ENCODE measurements at regions not wholly inside any gene's neighbourhood (a gene's known extent, or its start where the extent isn't known, plus 50 kb on each side); places are given as distances from the start of the nearest gene placed in this dataset.
A peak's percentile ranks its signal among the peaks of the same experiment; 100 is the strongest.

- H3K9me3 ChIP-seq (ENCODE audit: control insufficient read depth in 5 of 5, low read length in 5 of 5), result no peaks in the 10 kb centered on the region
- H3K27me3 ChIP-seq (ENCODE audit: control insufficient read depth in 5 of 5, insufficient read depth in 4 of 5, low read length in 5 of 5), result no peaks in the 10 kb centered on the region
- H3K9ac ChIP-seq (ENCODE audit: low read length in 5 of 5), result no peak overlapping the region
- no peak overlapping the region for H3K27ac ChIP-seq (ENCODE audit: low read depth, low read length)
- no peak overlapping the region for H3K4me3 ChIP-seq (ENCODE audit: low read depth in 1 of 5, low read length in 5 of 5)
- no peaks in the 10 kb centered on the region for H3K36me3 ChIP-seq (ENCODE audit: control insufficient read depth in 5 of 5, insufficient read depth in 5 of 5, low read length in 5 of 5)
- H3K4me1 ChIP-seq (ENCODE audit: control insufficient read depth in 5 of 5, insufficient read depth in 5 of 5, low read length in 5 of 5), result peaks cover 4 to 23% (median 18%) of the 10 kb centered on the region in 5 donors
These were observed 224.7 kb upstream of the EGLN3 start for GRCh38 chr14:34175574-34175973.

- Histone ChIP-seq H3K36me3 (ENCODE audit: control insufficient read depth in 5 of 5, insufficient read depth in 5 of 5, low read length in 5 of 5) (no peaks in the 10 kb centered on the region), H3K27me3 (ENCODE audit: control insufficient read depth in 5 of 5, insufficient read depth in 4 of 5, low read length in 5 of 5) (no peaks in the 10 kb centered on the region), H3K4me1 (ENCODE audit: control insufficient read depth in 5 of 5, insufficient read depth in 5 of 5, low read length in 5 of 5) (peaks cover 4 to 23% (median 18%) of the 10 kb centered on the region in 5 donors), H3K9me3 (ENCODE audit: control insufficient read depth in 5 of 5, low read length in 5 of 5) (no peaks in the 10 kb centered on the region), H3K27ac (ENCODE audit: low read depth, low read length) (no peak overlapping the region), H3K4me3 (ENCODE audit: low read depth in 1 of 5, low read length in 5 of 5) (no peak overlapping the region), H3K9ac (ENCODE audit: low read length in 5 of 5) (no peak overlapping the region)
These were observed 224.1 kb upstream of the EGLN3 start for GRCh38 chr14:34174973-34175372.

- Histone ChIP-seq H3K9me3 (ENCODE audit: control insufficient read depth in 5 of 5, low read length in 5 of 5) (no peaks in the 10 kb centered on the region), H3K27ac (ENCODE audit: low read depth, low read length) (no peak overlapping the region), H3K9ac (ENCODE audit: low read length in 5 of 5) (no peak overlapping the region), H3K4me3 (ENCODE audit: low read depth in 1 of 5, low read length in 5 of 5) (no peak overlapping the region), H3K27me3 (ENCODE audit: control insufficient read depth in 5 of 5, insufficient read depth in 4 of 5, low read length in 5 of 5) (no peaks in the 10 kb centered on the region), H3K4me1 (ENCODE audit: control insufficient read depth in 5 of 5, insufficient read depth in 5 of 5, low read length in 5 of 5) (peaks cover 4 to 23% (median 18%) of the 10 kb centered on the region in 5 donors), H3K36me3 (ENCODE audit: control insufficient read depth in 5 of 5, insufficient read depth in 5 of 5, low read length in 5 of 5) (no peaks in the 10 kb centered on the region)
These were observed 223.0 kb upstream of the EGLN3 start for GRCh38 chr14:34173916-34174315.

GRCh38 chr14:34172550-34173368 lies 221.9 kb upstream of the EGLN3 start:
- Histone ChIP-seq H3K9ac (ENCODE audit: low read length in 5 of 5) (no peak overlapping the region), H3K27ac (ENCODE audit: low read depth, low read length) (no peak overlapping the region), H3K4me1 (ENCODE audit: control insufficient read depth in 5 of 5, insufficient read depth in 5 of 5, low read length in 5 of 5) (peaks cover 4 to 23% (median 18%) of the 10 kb centered on the region in 5 donors), H3K27me3 (ENCODE audit: control insufficient read depth in 5 of 5, insufficient read depth in 4 of 5, low read length in 5 of 5) (no peaks in the 10 kb centered on the region), H3K36me3 (ENCODE audit: control insufficient read depth in 5 of 5, insufficient read depth in 5 of 5, low read length in 5 of 5) (no peaks in the 10 kb centered on the region), H3K9me3 (ENCODE audit: control insufficient read depth in 5 of 5, low read length in 5 of 5) (no peaks in the 10 kb centered on the region), H3K4me3 (ENCODE audit: low read depth in 1 of 5, low read length in 5 of 5) (peak overlapping the region in 1 of 5 donors; percentile 13)

- Histone ChIP-seq H3K36me3 (ENCODE audit: control insufficient read depth in 5 of 5, insufficient read depth in 5 of 5, low read length in 5 of 5) (no peaks in the 10 kb centered on the region), H3K27ac (ENCODE audit: low read depth, low read length) (no peak overlapping the region), H3K9ac (ENCODE audit: low read length in 5 of 5) (no peak overlapping the region), H3K27me3 (ENCODE audit: control insufficient read depth in 5 of 5, insufficient read depth in 4 of 5, low read length in 5 of 5) (no peaks in the 10 kb centered on the region), H3K4me1 (ENCODE audit: control insufficient read depth in 5 of 5, insufficient read depth in 5 of 5, low read length in 5 of 5) (peaks cover 4 to 23% (median 18%) of the 10 kb centered on the region in 5 donors), H3K4me3 (ENCODE audit: low read depth in 1 of 5, low read length in 5 of 5) (peak overlapping the region in 1 of 5 donors; percentile 15), H3K9me3 (ENCODE audit: control insufficient read depth in 5 of 5, low read length in 5 of 5) (no peaks in the 10 kb centered on the region)
These were observed 221.2 kb upstream of the EGLN3 start for GRCh38 chr14:34172173-34172451.

GRCh38 chr14:34171431-34172172 lies 220.7 kb upstream of the EGLN3 start:
- Histone ChIP-seq H3K9ac (ENCODE audit: low read length in 5 of 5) (no peak overlapping the region), H3K4me1 (ENCODE audit: control insufficient read depth in 5 of 5, insufficient read depth in 5 of 5, low read length in 5 of 5) (peaks cover 4 to 23% (median 18%) of the 10 kb centered on the region in 5 donors), H3K4me3 (ENCODE audit: low read depth in 1 of 5, low read length in 5 of 5) (peak overlapping the region in 1 of 5 donors; percentile 15), H3K27ac (ENCODE audit: low read depth, low read length) (no peak overlapping the region), H3K27me3 (ENCODE audit: control insufficient read depth in 5 of 5, insufficient read depth in 4 of 5, low read length in 5 of 5) (no peaks in the 10 kb centered on the region), H3K36me3 (ENCODE audit: control insufficient read depth in 5 of 5, insufficient read depth in 5 of 5, low read length in 5 of 5) (no peaks in the 10 kb centered on the region), H3K9me3 (ENCODE audit: control insufficient read depth in 5 of 5, low read length in 5 of 5) (no peaks in the 10 kb centered on the region)

- Histone ChIP-seq H3K27me3 (ENCODE audit: control insufficient read depth in 5 of 5, insufficient read depth in 4 of 5, low read length in 5 of 5) (no peaks in the 10 kb centered on the region), H3K36me3 (ENCODE audit: control insufficient read depth in 5 of 5, insufficient read depth in 5 of 5, low read length in 5 of 5) (no peaks in the 10 kb centered on the region), H3K9me3 (ENCODE audit: control insufficient read depth in 5 of 5, low read length in 5 of 5) (no peaks in the 10 kb centered on the region), H3K27ac (ENCODE audit: low read depth, low read length) (no peak overlapping the region), H3K4me1 (ENCODE audit: control insufficient read depth in 5 of 5, insufficient read depth in 5 of 5, low read length in 5 of 5) (peaks cover 4 to 20% (median 18%) of the 10 kb centered on the region in 5 donors), H3K9ac (ENCODE audit: low read length in 5 of 5) (no peak overlapping the region), H3K4me3 (ENCODE audit: low read depth in 1 of 5, low read length in 5 of 5) (no peak overlapping the region)
These were observed 220.0 kb upstream of the EGLN3 start for GRCh38 chr14:34170882-34171281.

GRCh38 chr14:34169561-34169960 lies 218.7 kb upstream of the EGLN3 start:
- Histone ChIP-seq H3K27ac (ENCODE audit: low read depth, low read length) (no peak overlapping the region), H3K9ac (ENCODE audit: low read length in 5 of 5) (no peak overlapping the region), H3K4me3 (ENCODE audit: low read depth in 1 of 5, low read length in 5 of 5) (no peak overlapping the region), H3K27me3 (ENCODE audit: control insufficient read depth in 5 of 5, insufficient read depth in 4 of 5, low read length in 5 of 5) (peaks cover 0 to 3% (median 0%) of the 10 kb centered on the region in 5 donors), H3K9me3 (ENCODE audit: control insufficient read depth in 5 of 5, low read length in 5 of 5) (no peaks in the 10 kb centered on the region), H3K4me1 (ENCODE audit: control insufficient read depth in 5 of 5, insufficient read depth in 5 of 5, low read length in 5 of 5) (peaks cover 4 to 19% (median 17%) of the 10 kb centered on the region in 5 donors), H3K36me3 (ENCODE audit: control insufficient read depth in 5 of 5, insufficient read depth in 5 of 5, low read length in 5 of 5) (no peaks in the 10 kb centered on the region)

GRCh38 chr14:34168656-34169055 lies 217.8 kb upstream of the EGLN3 start:
- Histone ChIP-seq H3K4me1 (ENCODE audit: control insufficient read depth in 5 of 5, insufficient read depth in 5 of 5, low read length in 5 of 5) (peaks cover 4 to 19% (median 17%) of the 10 kb centered on the region in 5 donors), H3K9me3 (ENCODE audit: control insufficient read depth in 5 of 5, low read length in 5 of 5) (no peaks in the 10 kb centered on the region), H3K9ac (ENCODE audit: low read length in 5 of 5) (no peak overlapping the region), H3K27me3 (ENCODE audit: control insufficient read depth in 5 of 5, insufficient read depth in 4 of 5, low read length in 5 of 5) (peaks cover 0 to 3% (median 0%) of the 10 kb centered on the region in 5 donors), H3K4me3 (ENCODE audit: low read depth in 1 of 5, low read length in 5 of 5) (no peak overlapping the region), H3K27ac (ENCODE audit: low read depth, low read length) (no peak overlapping the region), H3K36me3 (ENCODE audit: control insufficient read depth in 5 of 5, insufficient read depth in 5 of 5, low read length in 5 of 5) (no peaks in the 10 kb centered on the region)

GRCh38 chr14:34165847-34166350 lies 215.0 kb upstream of the EGLN3 start:
- Histone ChIP-seq H3K27ac (ENCODE audit: low read depth, low read length) (no peak overlapping the region), H3K9ac (ENCODE audit: low read length in 5 of 5) (no peak overlapping the region), H3K27me3 (ENCODE audit: control insufficient read depth in 5 of 5, insufficient read depth in 4 of 5, low read length in 5 of 5) (peaks cover 0 to 3% (median 0%) of the 10 kb centered on the region in 5 donors), H3K4me3 (ENCODE audit: low read depth in 1 of 5, low read length in 5 of 5) (no peak overlapping the region), H3K9me3 (ENCODE audit: control insufficient read depth in 5 of 5, low read length in 5 of 5) (no peaks in the 10 kb centered on the region), H3K36me3 (ENCODE audit: control insufficient read depth in 5 of 5, insufficient read depth in 5 of 5, low read length in 5 of 5) (no peaks in the 10 kb centered on the region), H3K4me1 (ENCODE audit: control insufficient read depth in 5 of 5, insufficient read depth in 5 of 5, low read length in 5 of 5) (no peaks in the 10 kb centered on the region)

Measured in subcutaneous abdominal adipose tissue (tissue), 5 donors.